Inflammatory macrophage treated with lipopolysaccharide for 4 hours (primary cell): ENCODE measurements at regions not wholly inside any gene's neighbourhood (a gene's known extent, or its start where the extent isn't known, plus 50 kb on each side); places are given as distances from the start of the nearest gene placed in this dataset.
"Not testable (repeated sequence)": the region's sequence is repeated elsewhere in the genome, so short reads cannot be mapped to it uniquely, and the experiment has no call there.

Experiments used
- DNase-seq: peaks from one replicate; pipeline ENCODE4 v3.0.0-alpha.2; 2020

DNA sequence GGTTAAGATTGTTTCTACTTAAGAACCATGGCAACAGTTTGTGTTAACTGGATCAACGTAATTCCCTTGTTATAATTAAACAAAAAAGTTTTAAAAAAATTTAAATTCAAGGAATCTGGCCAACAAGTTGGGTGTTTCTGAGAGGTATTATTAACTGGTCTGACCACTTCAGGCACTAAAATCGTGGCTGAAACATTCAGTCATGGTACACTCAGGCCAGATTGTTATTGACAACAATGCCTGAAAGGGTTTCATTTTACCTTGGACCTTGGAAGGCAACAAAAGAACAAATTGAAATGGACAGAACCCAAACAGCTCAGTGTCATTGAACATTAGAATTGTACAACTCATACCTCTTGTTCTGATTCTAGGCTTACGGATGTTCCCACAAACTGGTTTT is 103.3 kb upstream of the ARMC3 start:
- no peak for DNase-seq

DNA sequence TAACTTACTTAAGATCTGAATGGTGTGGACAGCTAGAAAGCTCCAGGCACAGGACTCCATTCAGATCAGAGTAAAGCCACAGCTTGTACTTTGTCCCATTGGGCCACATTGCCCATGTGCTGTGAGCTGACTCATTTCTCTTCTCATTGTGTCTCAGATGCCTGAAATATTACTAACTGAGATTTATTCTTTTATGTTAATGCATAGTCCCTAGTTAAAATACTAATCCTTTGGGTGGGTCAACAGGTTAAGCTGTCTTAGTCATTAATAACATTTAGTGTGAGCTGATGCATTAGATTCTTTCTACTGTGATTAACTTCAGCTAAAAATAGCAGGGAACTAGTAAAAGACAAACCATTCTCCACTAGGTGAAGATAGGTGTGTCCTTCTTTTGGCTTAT is 104.7 kb upstream of the ARMC3 start:
- DNase-seq, result no peak

DNA sequence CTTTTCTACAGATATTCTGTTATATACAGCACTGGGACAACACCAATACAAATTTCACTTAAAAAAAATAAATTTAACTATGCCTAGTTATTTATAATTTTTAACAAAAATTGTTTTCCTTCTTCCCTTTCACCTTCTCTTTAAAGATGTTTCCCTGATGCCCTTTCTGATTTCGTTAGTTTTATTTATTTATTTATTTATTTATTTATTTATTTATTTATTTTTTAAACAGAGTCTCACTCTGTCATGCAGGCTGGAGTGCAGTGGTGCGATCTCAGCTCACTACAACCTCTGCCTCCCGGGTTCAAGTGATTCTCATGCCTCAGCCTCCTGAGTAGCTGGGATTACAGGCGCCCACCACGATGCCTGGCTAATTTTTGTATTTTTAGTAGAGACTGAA is 105.9 kb upstream of the ARMC3 start:
- not testable (repeated sequence) for DNase-seq

DNA sequence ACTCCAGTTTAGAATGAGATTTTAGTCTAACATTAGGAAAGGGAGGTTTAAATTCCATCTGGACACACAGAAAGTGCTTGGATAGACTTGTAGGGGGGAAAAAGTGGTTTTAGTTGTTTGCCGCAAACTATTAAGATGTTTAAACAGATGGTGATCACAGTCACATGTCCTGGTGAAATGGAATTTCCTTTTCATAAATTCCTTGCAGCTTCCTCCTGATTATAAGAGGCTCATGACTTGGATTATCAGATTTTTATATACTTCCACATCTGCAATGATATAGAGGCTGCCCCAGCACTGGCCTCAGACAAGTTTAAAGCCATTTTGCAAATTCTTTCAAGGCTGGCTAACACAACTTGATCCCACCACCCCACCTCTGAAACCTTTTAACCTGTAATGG is 106.4 kb upstream of the ARMC3 start:
- no peak for DNase-seq

DNA sequence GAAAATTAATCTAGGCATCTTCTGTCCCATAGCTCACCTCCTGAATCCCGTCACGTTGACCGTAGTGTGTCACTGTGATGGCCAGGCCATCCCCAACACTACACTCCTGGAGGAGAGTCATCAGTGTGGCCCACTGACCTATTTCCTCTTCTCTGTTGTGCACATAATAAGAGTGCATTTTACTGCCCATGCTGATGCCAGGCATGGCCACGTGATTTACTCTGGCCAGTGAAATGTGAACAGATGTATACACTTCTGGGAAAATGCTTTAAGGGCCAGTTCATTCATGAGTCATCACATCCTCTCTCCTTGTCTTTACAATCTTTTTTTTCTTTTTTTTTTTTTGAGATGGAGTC is 101.9 kb upstream of the PIP4K2A start:
- peak; percentile 72 for DNase-seq

DNA sequence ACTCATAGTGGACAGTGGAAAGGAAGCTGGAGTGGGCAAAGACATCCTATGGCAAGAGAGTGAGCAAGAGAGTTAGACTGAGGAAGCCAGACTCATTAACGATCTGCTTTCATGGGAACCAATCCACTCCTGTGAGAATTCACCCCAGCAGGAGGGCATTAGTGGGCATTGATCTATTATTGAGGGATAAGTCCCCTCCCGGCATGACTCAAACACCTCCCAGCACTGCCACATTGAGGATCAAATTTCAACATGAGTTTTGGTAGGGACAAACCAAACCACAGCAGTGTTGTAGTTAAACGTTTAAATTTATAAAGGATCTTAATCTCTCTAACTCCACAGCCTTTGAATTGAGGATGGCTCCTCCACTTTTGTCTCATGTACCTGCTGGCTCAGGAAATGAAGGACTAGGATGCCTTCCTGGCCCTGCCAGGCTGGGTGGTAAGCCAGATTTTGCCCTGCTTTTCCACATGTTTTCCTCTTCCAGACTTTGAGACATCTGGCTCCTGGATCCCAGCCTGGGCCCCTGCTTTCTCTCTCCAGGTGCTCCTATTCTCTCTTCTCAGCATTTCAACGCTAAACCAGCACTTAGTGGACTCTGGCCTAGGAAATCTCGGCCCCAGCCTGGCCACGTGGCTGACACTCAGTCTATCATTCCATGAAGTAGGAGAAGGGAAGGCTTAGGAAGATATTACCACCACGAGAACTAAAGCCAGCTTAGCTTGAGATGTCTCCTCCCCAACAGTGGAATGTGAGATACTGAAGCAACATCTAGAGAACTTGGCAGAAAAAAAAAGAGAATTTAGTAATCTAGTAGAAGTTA is 96.5 kb upstream of the PIP4K2A start:
- no peak for DNase-seq

DNA sequence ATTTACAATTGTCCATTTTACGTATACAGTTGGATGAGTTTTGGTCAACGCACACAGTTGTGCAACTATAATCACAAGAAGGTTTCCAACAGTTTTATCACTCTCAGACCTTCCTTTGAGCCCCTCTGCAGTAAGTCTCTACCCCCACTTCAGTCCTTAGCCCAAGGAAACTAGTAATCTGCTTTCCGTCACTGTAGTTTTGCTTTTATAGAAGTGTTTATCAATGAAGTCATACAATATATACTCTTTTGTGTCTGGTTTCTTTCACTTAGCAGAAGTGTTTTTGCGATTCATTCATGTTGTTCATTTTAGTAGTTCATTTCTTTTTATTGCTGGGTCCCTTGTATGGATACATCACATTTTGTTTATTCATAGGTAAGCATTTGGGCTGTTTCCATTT is 92.9 kb upstream of the PIP4K2A start:
- no peak for DNase-seq

DNA sequence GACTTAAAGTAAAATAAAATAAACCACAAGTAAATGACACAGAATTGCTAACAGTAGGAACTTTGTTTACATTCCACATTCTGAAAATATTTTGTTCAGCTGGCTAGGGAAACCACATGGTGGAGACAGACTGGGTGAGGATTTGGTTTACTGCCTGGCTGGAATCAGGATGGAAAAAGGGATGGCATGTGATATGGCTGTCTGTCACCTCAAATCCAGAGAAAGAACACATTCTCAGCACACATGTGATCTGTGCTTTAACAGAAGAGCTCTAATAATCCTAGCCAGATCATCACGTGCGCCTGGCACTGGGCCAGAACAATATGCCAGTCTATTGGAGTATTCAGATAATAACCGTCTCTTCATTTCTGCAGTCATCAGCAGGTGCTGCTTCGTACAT is 90.9 kb upstream of the PIP4K2A start:
- no peak for DNase-seq

DNA sequence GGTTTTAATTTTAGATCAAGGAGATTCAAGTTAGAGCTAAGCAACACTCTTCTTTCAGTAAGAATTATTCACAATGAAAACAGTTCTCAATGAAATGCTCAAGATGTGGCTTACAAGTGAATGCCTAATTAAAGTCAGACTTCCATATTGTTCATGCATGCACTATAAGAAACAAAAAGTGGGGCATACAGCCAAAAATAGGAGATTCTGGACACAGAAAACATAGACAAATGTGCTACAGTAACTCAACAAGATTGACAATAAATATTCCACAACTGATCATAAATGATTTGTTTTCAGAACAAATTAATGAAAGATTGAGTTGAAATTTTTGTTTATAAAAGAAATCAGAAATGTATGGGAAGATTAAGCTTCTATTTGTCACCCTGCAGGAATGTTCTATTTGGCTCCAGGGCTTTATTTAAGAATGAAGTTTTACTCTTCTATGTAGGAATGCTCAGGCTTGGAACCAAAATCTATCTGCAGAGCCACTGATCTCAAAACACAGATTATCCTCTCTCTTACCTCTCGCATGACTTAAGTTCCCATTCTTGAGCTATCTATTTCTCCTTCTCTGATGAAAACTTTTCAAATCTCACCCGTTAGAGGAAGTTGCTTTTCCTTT is 89.0 kb upstream of the PIP4K2A start:
- DNase-seq, result no peak

DNA sequence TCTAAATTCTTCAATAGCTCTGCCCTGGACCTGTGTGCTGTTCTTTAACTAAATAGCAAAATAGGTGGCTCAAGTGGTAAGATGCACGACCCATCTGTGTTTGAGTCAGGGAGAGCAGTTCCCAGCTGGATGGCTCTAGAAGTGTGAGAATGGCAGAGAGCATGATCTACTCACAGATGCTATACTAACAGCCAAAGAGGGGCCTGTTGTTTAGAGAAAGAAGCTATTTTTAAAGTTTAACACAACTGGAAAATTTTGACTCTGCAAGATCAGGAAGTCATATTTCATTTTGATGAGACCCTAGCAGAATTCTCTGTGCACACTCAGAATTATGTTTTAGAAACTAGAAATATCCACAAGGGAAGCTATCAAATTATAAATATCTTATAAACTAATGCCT is 87.4 kb upstream of the PIP4K2A start:
- DNase-seq, result no peak

DNA sequence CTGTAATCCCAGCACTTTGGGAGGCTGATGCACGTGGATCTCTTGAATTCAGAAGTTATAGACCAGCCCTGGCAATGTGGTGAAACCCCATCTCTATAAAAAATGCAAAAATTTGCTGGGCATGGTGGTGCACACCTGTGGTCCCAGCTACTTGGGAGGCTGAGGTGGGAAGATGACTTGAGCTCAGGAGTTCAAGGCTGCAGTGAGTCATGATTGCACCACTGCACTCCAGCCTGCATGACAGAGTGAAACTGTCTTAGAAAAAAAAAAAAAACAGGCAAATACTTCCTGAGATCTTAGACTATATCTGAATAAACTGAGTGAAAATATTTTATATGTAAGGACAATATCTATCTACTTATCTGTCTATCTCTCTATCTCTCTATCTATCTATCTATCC is 83.4 kb upstream of the PIP4K2A start:
- DNase-seq, result peak; percentile 10

DNA sequence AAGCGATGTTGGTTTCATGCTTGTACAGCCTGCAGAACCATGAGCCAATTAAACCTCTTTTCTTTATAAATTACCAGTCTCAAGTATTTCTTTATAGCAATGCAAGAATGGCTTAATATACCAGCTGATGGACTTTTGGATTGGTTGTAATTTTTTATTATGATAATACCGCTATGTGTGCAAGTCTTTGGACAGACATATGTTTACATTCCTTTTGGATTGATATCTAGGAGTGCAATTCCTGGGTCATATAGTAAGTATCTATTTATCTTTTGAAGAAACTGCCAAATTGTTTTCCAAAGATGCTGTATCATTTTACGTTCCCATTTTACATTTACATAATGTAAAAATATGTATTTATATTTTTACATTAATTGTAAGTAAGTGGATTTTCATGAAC is 81.2 kb upstream of the PIP4K2A start:
- no peak for DNase-seq

DNA sequence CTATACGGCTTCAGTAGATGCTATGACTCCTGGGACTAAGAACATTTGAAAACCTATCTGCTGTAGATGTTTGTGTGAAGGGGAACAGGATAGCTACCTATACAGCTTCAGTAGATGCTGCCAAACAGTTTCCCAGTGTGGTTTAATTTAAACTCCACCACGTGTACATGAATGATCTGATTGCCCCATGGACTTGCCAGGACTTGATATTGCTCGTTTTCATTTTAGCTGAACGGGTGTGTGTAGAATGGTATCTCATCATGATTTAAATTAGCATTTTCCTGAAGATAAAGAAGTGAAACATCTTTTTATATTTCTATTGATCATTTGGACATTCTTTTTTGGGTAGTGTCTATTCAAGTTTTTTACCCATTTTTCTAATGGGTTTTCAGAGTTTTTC is 77.8 kb upstream of the PIP4K2A start:
- DNase-seq, result no peak

DNA sequence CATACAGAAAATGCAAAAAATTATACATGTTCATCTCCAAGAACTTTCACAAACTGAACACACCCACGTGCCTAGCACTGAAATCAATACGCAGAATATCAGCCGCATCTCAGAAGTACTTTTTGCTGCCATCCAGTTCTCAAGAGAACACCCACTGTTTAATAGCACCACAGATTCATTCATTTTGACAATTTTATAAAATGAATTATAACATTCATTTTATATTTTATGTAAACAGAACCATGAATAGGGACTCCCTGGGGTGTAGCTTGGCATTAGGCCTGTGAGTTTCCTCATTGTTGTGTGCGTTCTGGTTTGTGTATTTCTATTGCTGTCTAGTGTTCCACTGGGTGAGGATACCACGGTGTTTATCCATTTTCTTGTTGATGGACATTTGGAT is 77.3 kb upstream of the PIP4K2A start:
- DNase-seq, result no peak

DNA sequence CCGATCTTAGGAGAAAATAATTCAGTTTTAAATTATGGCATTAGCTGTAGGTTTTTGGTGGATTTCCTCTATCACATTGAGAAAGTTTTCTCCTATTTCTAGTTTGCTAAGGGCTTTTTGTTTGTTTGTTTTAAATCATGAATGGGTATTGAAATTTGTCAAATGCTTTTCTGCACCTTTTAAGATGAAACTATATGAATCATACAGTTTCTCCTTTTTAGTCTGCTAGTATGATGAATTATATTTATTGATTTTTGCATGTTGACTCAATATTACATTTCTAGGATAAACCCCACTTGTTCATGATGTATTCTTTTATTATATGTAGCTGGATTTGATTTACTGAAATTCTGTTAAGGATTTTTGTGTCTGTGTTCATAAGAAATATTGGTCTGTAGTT is 70.3 kb upstream of the PIP4K2A start:
- no peak for DNase-seq

DNA sequence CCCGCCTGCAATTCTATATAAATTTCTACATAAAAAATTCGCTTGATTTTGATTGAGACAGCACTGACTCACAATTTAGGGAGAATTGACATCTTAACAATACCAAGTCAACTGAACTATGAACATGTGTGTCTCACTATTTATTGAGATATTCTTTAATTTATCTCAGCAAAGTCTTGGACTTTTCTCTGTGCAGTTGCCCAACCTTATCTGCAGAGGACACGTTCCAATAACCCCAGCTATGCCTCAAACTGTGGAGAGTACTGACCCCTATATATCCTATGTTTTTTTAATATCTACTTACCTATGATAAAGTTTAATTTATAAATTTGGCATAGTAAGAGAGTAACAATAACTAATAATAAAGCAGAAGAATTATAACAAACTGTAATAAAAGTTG is 69.4 kb upstream of the PIP4K2A start:
- no peak for DNase-seq

DNA sequence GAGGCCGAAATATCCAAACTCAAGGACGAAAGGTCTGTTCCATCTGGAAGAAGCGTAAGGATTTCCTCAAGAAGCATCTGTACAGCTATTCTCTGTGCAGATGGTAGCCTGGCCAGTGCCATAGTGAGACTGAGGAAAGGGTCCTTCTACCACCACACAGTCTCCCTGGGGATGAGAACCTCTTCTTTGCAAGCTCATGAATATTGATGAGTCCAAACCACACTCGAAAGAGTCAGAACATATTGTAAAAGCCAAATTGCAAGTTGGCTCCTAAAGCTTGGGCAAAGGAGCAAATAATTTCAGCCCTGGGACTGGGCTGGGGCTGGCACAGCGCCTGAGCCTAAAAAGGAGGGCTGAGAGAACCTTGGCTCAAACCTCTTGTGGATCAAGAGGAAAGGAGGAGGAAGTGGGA is 66.1 kb upstream of the PIP4K2A start:
- no peak for DNase-seq

DNA sequence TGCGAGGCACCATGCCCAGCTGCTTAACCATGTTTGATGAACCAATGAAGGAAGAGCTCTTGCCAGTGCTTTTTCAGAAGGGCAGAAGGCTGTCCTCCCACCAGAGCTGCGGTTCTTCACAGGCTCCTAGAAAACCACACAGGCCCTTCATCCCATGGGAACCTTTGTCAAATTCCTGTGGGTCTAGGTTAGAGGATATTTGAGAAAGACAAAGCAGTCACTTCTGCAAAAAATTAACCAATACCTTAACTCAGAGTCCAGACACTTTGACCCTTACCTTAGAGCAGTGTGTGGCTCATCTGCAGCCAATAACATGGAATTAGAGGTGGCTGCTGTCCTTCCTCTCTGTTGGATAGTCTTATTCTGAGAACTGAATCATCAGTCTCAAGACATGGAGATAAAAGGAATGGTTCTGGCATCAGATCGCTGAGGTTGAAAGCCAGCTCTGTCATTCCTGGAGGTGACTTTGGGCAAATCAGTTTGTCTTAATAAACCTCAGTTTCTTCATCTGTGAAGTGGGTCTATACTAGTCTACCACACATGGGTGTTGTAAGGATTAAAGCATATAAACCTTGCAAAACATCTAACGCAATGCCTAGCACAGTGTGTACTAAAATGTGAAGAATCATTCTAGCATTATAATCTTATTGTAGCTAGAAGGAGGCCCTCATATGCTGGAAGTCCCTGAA is 65.1 kb upstream of the PIP4K2A start:
- no peak for DNase-seq

DNA sequence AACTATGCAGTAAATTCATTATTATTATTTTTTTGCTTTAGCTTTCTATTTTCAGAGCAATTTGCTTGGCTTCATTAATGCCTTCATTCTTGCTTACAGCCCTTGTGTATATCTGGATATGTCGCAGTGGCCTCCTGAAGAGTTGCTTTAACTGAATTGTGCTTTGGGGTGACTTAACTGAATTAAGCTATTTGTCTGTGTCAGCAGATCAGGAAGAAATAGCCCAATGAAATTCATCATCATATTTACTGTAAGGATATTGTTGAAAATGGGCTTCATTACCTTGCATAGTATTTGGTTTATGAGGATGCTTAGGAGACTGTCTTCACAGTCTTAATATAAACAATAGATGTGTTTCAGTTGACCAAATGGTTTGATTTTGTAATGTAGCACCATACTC is 59.7 kb upstream of the PIP4K2A start:
- DNase-seq, result no peak

DNA sequence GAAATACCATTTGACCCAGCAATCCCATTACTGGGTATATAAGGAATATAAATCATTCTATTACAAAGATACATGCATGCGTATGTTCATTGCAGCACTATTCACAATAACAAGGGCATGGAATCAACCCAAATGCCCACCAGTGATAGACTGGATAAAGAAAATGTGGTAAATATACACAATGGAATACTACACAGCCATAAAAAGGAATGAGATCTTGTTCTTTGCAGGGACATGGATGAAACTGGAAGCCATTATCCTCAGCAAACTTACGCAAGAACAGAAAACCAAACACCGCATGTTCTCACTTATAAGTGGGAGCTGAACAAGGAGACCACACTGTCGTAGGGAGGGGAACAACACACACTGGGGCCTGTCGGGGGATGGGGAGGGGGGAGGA is 57.3 kb upstream of the PIP4K2A start:
- DNase-seq, result not testable (repeated sequence)

DNA sequence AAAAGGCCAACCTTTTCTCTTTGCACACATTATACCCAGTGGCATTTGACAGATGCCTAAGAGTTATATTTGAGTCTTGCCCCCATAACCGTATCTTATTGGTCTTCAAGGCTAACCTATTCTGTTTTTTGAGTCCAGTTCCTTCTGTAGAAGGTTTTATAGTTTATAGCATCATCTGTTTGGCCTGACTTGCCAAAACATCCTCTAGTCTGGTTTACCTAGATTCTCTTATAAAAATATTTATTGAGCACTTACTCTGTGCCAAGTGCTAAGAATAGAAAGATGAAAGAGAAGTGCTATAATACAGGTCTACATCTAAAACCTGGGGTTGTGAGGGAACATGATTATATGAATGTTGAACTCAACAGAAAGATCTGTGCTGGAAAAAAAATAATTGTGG is 55.9 kb upstream of the PIP4K2A start:
- DNase-seq, result no peak

DNA sequence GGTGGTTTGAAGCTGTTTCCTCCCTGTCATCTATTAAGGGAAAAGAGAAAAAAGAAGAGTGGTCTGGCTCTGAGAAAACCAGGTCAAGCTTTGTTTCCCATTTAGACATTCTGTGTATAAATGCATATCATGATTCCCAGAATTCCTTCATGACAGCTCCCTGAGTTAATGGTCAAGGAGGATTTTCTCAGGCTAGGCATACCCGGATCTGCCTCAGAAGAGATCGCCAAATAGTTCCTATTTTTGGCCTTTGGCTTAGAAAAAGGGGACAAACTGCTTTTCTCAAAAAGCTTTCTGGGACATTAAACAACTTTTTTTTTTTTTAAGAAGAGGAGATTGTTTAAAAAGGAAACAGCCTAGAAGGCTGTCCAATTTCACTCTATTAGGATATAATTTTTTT is 53.5 kb upstream of the PIP4K2A start:
- DNase-seq, result no peak

DNA sequence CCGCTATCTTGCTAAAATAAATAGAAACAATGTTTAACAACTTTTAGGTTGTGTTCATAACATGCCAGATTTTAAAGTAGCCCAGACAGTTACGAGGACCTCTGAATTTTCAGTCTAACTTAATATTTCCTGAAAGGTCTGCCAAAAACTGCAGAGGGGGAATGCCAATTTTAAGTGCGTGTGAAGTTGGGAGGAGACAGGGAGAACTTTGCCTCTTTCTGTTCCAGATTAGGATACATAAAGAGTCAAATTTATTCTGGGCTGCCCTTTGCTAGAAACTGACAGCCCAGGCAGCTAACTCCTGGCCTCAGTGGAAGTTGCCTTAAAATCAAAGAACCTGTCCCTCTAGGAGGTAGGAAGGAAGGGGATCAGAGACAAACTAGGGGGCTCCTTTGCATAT is 52.3 kb upstream of the PIP4K2A start:
- no peak for DNase-seq
